Natural killer cell (primary cell): ENCODE measurements at regions not wholly inside any gene's neighbourhood (a gene's known extent, or its start where the extent isn't known, plus 50 kb on each side); places are given as distances from the start of the nearest gene placed in this dataset.

Experiments used
- ATAC-seq, 3 donors: fragments of 150-1000 bp in 2 of 3; fragments of 200-7000 bp in 1 of 3; cut with Tn5 transposase; 1 replicate in 1 of 3; 2 replicates in 2 of 3; pipeline ENCODE4 v1.10.0; 2021; ENCODE audit warnings: mild to moderate bottlenecking in 2 of 3, moderate library complexity in 2 of 3
- DNase-seq, 2 donors: peaks; one replicate each; pipeline versions ENCODE4 v3.0.0 to v3.0.0-alpha.2; 2013 to 2021; ENCODE audit warnings: mixed read lengths in 1 of 2
- H3K27ac ChIP-seq: one replicate; pipeline ENCODE4 v1.5.1; 2013; ENCODE audit warnings: mild to moderate bottlenecking, low read length
- H3K27me3 ChIP-seq: one replicate; pipeline ENCODE4 v1.6.1; 2013; ENCODE audit warnings: low read length; ENCODE audit not compliant: control insufficient read depth, insufficient read depth
- H3K36me3 ChIP-seq: one replicate; pipeline ENCODE4 v1.6.1; 2013; ENCODE audit warnings: low read length; ENCODE audit not compliant: control insufficient read depth, insufficient read depth
- H3K4me1 ChIP-seq: one replicate; pipeline ENCODE4 v1.6.1; 2013; ENCODE audit warnings: low read length; ENCODE audit not compliant: control insufficient read depth, insufficient read depth
- H3K4me3 ChIP-seq: one replicate; pipeline ENCODE4 v1.5.1; 2013; ENCODE audit warnings: low read length
- H3K9me3 ChIP-seq: one replicate; pipeline ENCODE4 v1.6.1; 2013; ENCODE audit warnings: low read length; ENCODE audit not compliant: control insufficient read depth, insufficient read depth
- H3K27ac Mint-ChIP-seq, 2 donors: one replicate each; pipeline ENCODE4 v1.8.0; 2022; ENCODE audit warnings: mild to moderate bottlenecking in 2 of 2, mixed read lengths in 2 of 2, moderate library complexity in 1 of 2
- H3K27me3 Mint-ChIP-seq, 2 donors: one replicate each; pipeline ENCODE4 v1.8.0; 2022; ENCODE audit warnings: low read depth in 2 of 2, mixed read lengths in 2 of 2
- H3K36me3 Mint-ChIP-seq: one replicate; pipeline ENCODE4 v1.8.0; 2022; ENCODE audit warnings: mixed read lengths
- H3K4me1 Mint-ChIP-seq, 2 donors: one replicate each; pipeline ENCODE4 v1.8.0; 2022; ENCODE audit warnings: mixed read lengths in 2 of 2
- H3K4me3 Mint-ChIP-seq: one replicate; pipeline ENCODE4 v1.8.0; 2022; ENCODE audit warnings: mild to moderate bottlenecking, moderate library complexity, mixed read lengths
- H3K9me3 Mint-ChIP-seq, 2 donors: one replicate each; pipeline ENCODE4 v1.8.0; 2022; ENCODE audit warnings: mixed read lengths in 2 of 2
- CTCF ChIP-seq: fragments of 200-600 bp; IDR thresholded peaks from one replicate; pipeline ENCODE4 v1.8.0; 2022; ENCODE audit warnings: antibody characterized with exemption
- WGBS: methylation state at CpG from one replicate; pipeline ENCODE4 v1.1.7; 2013; ENCODE audit warnings: missing lambda C conversion rate; ENCODE audit not compliant: insufficient coverage; 5-methylcytosine and 5-hydroxymethylcytosine counted together
- intact Hi-C: fragments of 100-400 bp; cut with micrococcal nuclease; formaldehyde crosslinking; loops from one replicate; pipeline ENCODE4 v1.14.2; 2022

DNA sequence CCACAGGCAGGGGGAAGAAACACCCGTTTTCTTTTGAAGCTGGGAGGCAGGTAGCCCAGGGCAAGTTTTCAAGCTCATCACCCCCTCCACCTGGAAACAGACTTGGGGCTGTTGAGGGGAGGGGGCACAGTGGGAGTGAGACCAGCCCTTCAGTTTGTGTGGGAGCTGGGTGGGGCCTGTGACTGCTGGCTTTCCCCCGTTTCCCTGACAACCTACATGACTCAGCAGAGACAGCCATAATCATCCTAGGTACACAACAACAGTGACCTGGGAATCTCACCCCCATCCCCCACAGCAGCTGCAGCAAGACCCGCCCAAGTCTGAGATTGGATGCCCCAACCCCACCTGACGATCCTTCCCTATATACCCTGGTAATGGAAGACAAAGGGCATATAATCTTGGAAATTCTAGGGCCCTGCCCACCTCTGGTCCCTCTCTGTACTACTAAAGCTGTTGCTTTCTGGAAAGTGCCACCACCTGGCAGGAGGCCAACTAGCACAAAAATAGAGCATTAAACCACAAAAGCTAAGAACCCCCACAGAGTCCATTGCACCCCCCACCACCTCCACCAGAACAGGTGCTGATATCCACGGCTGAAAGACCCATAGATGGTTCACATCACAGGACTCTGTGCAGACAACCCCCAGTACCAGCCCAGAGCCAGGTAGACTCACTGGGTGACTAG is 422.2 kb upstream of the SGO1 start:
- Mint-ChIP-seq H3K9me3 (peaks cover 24 to 35% of the 10 kb centered on the region in 2 donors), H3K4me3 (no peak overlapping the region), H3K27me3 (no peaks in the 10 kb centered on the region), H3K4me1 (no peaks in the 10 kb centered on the region), H3K27ac (no peak overlapping the region), H3K36me3 (peaks cover 37% of the 10 kb centered on the region)
- intact Hi-C loops, result no loop called here
- no peaks in the 10 kb centered on the region for H3K27me3 ChIP-seq
- H3K36me3 ChIP-seq, result no peaks in the 10 kb centered on the region
- H3K4me3 ChIP-seq, result no peak overlapping the region
- H3K27ac ChIP-seq, result no peak overlapping the region
- no peaks in the 10 kb centered on the region for H3K4me1 ChIP-seq
- DNase-seq (no peak), ATAC-seq (no peak)
- WGBS, result 82% methylated on average over 4 of the region's 5 CpGs
- peaks cover 23% of the 10 kb centered on the region for H3K9me3 ChIP-seq
- TF ChIP-seq CTCF, result no peak

GRCh38 chr3:20604659-20605058 is 418.7 kb upstream of the SGO1 start:
- Histone ChIP-seq H3K4me3 (no peak overlapping the region), H3K27me3 (no peaks in the 10 kb centered on the region), H3K4me1 (no peaks in the 10 kb centered on the region), H3K27ac (no peak overlapping the region), H3K36me3 (no peaks in the 10 kb centered on the region), H3K9me3 (peaks cover 39% of the 10 kb centered on the region)
- ATAC-seq, result no peak
- Mint-ChIP-seq H3K27ac (no peak overlapping the region), H3K27me3 (no peaks in the 10 kb centered on the region), H3K36me3 (peaks cover 22% of the 10 kb centered on the region), H3K4me1 (no peaks in the 10 kb centered on the region), H3K9me3 (peaks cover 18 to 28% of the 10 kb centered on the region in 2 donors), H3K4me3 (no peak overlapping the region)
- DNase-seq, result no peak
- no peak for TF ChIP-seq CTCF
- intact Hi-C loops, result no loop called here

GRCh38 chr3:20589275-20589674 is 403.3 kb upstream of the SGO1 start:
- no peaks in the 10 kb centered on the region for H3K27me3 Mint-ChIP-seq
- Histone ChIP-seq H3K27ac (no peak overlapping the region), H3K36me3 (no peaks in the 10 kb centered on the region), H3K27me3 (no peaks in the 10 kb centered on the region), H3K4me1 (no peaks in the 10 kb centered on the region), H3K4me3 (no peak overlapping the region), H3K9me3 (peaks cover 4% of the 10 kb centered on the region)
- peaks cover 17 to 23% of the 10 kb centered on the region in 2 donors for H3K9me3 Mint-ChIP-seq
- intact Hi-C loops, result no loop called here
- no peaks in the 10 kb centered on the region for H3K4me1 Mint-ChIP-seq
- peaks cover 17% of the 10 kb centered on the region for H3K36me3 Mint-ChIP-seq
- ATAC-seq (no peak), DNase-seq (no peak)
- no peak for TF ChIP-seq CTCF
- no peak overlapping the region for H3K4me3 Mint-ChIP-seq
- 87% methylated on average over 5 of the region's 5 CpGs for WGBS
- H3K27ac Mint-ChIP-seq, result no peak overlapping the region

- Histone ChIP-seq H3K36me3 (no peaks in the 10 kb centered on the region), H3K4me3 (no peak overlapping the region), H3K9me3 (peaks cover 4% of the 10 kb centered on the region), H3K27me3 (no peaks in the 10 kb centered on the region), H3K27ac (no peak overlapping the region), H3K4me1 (no peaks in the 10 kb centered on the region)
- 92% methylated on average over 10 of the region's 10 CpGs for WGBS
- DNase-seq (no peak), ATAC-seq (no peak)
- Mint-ChIP-seq H3K4me3 (no peak overlapping the region), H3K27ac (no peak overlapping the region), H3K36me3 (peaks cover 17% of the 10 kb centered on the region), H3K27me3 (no peaks in the 10 kb centered on the region), H3K4me1 (no peaks in the 10 kb centered on the region), H3K9me3 (peaks cover 16 to 23% of the 10 kb centered on the region in 2 donors)
- intact Hi-C loops, result no loop called here
- no peak for TF ChIP-seq CTCF
These were observed 402.8 kb upstream of the SGO1 start for GRCh38 chr3:20588781-20589180.
